NCI-H2196 treated with DMSO at 0.1 percent for 48 hours (cell line): ENCODE measurements at regions not wholly inside any gene's neighbourhood (a gene's known extent, or its start where the extent isn't known, plus 50 kb on each side); places are given as distances from the start of the nearest gene placed in this dataset.

Experiments
- DNase-seq: peaks from one replicate; lab custom pipeline; 2025; ENCODE audit not compliant: unreplicated experiment; lab: John Stamatoyannopoulos, UW

- DNase-seq: no peak
These were observed 126.2 kb upstream of the ARID1B start for GRCh38 chr6:156650896-156651390.

GRCh38 chr6:156648616-156649015 is 128.6 kb upstream of the ARID1B start:
- no peak for DNase-seq

GRCh38 chr6:156647991-156648390 is 129.2 kb upstream of the ARID1B start:
- DNase-seq: no peak

- DNase-seq: no peak
These were observed 129.9 kb upstream of the ARID1B start for GRCh38 chr6:156647140-156647784.

GRCh38 chr6:156646496-156646895 is 130.7 kb upstream of the ARID1B start:
- no peak for DNase-seq

- no peak for DNase-seq
These were observed 132.1 kb upstream of the ARID1B start for GRCh38 chr6:156645097-156645496.

GRCh38 chr6:156639009-156639721 is 138.0 kb upstream of the ARID1B start:
- DNase-seq: no peak

- no peak for DNase-seq
These were observed 138.6 kb upstream of the ARID1B start for GRCh38 chr6:156638581-156638980.

- DNase-seq: no peak
These were observed 142.2 kb upstream of the ARID1B start for GRCh38 chr6:156634951-156635371.

- no peak for DNase-seq
These were observed 143.1 kb upstream of the ARID1B start for GRCh38 chr6:156634048-156634447.

GRCh38 chr6:156633291-156633690 is 143.9 kb upstream of the ARID1B start:
- DNase-seq: no peak

GRCh38 chr6:156630613-156631302 is 146.4 kb upstream of the ARID1B start:
- no peak for DNase-seq

GRCh38 chr6:156628805-156629204 is 148.4 kb upstream of the ARID1B start:
- DNase-seq: no peak

GRCh38 chr6:156627524-156627923 is 149.7 kb upstream of the ARID1B start:
- no peak for DNase-seq

- no peak for DNase-seq
These were observed 155.0 kb upstream of the ARID1B start for GRCh38 chr6:156622185-156622584.

- DNase-seq: no peak
These were observed 156.8 kb upstream of the ARID1B start for GRCh38 chr6:156620331-156620730.

GRCh38 chr6:156618600-156619205 is 158.5 kb upstream of the ARID1B start:
- DNase-seq: no peak

- no peak for DNase-seq
These were observed 159.2 kb upstream of the ARID1B start for GRCh38 chr6:156617941-156618340.

- DNase-seq: no peak
These were observed 159.8 kb upstream of the ARID1B start for GRCh38 chr6:156617376-156617775.

GRCh38 chr6:156616495-156616894 is 160.7 kb upstream of the ARID1B start:
- no peak for DNase-seq

GRCh38 chr6:156613996-156614395 is 163.2 kb upstream of the ARID1B start:
- DNase-seq: no peak

GRCh38 chr6:156612361-156612760 is 164.8 kb upstream of the ARID1B start:
- DNase-seq: no peak
